A673 (cell line): ENCODE measurements at regions not wholly inside any gene's neighbourhood (a gene's known extent, or its start where the extent isn't known, plus 50 kb on each side); places are given as distances from the start of the nearest gene placed in this dataset.

ENCODE experiments used
- CTCF ChIP-seq: fragments of 300-800, 200-600 bp; sonication (generic); conservative IDR thresholded peaks from 2 replicates; pipeline ENCODE4 v1.5.1; 2017; ENCODE audit warnings: low read depth, mild to moderate bottlenecking, antibody characterized with exemption, low read length, moderate library complexity, mixed read lengths
- EZH2 ChIP-seq: fragments of 200-600 bp; sonication (generic); IDR thresholded peaks from 2 replicates; pipeline ENCODE4 v1.6.1; 2017; ENCODE audit warnings: borderline replicate concordance, low read depth, mild to moderate bottlenecking, mixed read lengths, antibody characterized with exemption, low read length; ENCODE audit not compliant: poor library complexity, severe bottlenecking

- TF ChIP-seq CTCF (no peak), EZH2 (no peak)
Observed at GRCh38 chr10:21166557-21167287, 269.6 kb upstream of the NEBL start.
